Activated CD8-positive, alpha-beta T cell treated with anti-CD3 and anti-CD28 coated beads, Interleukin-2, amount 10 ng/mL, durations not matched to agents 7 days and 5 days (primary cell): ENCODE measurements at regions not wholly inside any gene's neighbourhood (a gene's known extent, or its start where the extent isn't known, plus 50 kb on each side); places are given as distances from the start of the nearest gene placed in this dataset.
"Not testable (repeated sequence)": the region's sequence is repeated elsewhere in the genome, so short reads cannot be mapped to it uniquely, and the experiment has no call there.

Experiments used
- ATAC-seq: fragments of 150-1000 bp; cut with Tn5 transposase; one replicate; pipeline ENCODE4 v1.10.0; 2021; ENCODE audit warnings: moderate library complexity
- CTCF ChIA-PET: fragments of 350-600 bp; sonication (Branson Sonifier 250); formaldehyde crosslinking; loops from one replicate; lab custom pipeline; 2021; ENCODE audit warnings: antibody characterized with exemption; lab: Charles Lee
- POLR2A ChIA-PET: fragments of 350-600 bp; sonication (Branson Sonifier 250); formaldehyde crosslinking; loops from one replicate; lab custom pipeline; 2021; ENCODE audit warnings: antibody characterized with exemption; lab: Charles Lee
- DNase-seq: peaks from one replicate; pipeline ENCODE4 v3.0.0-alpha.2; 2020
- H3K27ac Mint-ChIP-seq: one replicate; pipeline ENCODE4 v1.8.0; 2021; ENCODE audit warnings: mild to moderate bottlenecking, mixed read lengths
- H3K27me3 Mint-ChIP-seq: one replicate; pipeline ENCODE4 v1.8.0; 2021; ENCODE audit warnings: low read depth, mixed read lengths
- H3K36me3 Mint-ChIP-seq: one replicate; pipeline ENCODE4 v1.8.0; 2021; ENCODE audit warnings: low read depth, mixed read lengths
- H3K4me1 Mint-ChIP-seq: one replicate; pipeline ENCODE4 v1.8.0; 2021; ENCODE audit warnings: low read depth, mixed read lengths
- H3K4me3 Mint-ChIP-seq: one replicate; pipeline ENCODE4 v1.8.0; 2021; ENCODE audit warnings: mild to moderate bottlenecking, mixed read lengths
- H3K9me3 Mint-ChIP-seq: one replicate; pipeline ENCODE4 v1.8.0; 2022; ENCODE audit warnings: mixed read lengths; ENCODE audit not compliant: insufficient read depth

- Mint-ChIP-seq H3K4me3 (no peak overlapping the region), H3K9me3 (no peaks in the 10 kb centered on the region), H3K27ac (no peak overlapping the region), H3K27me3 (no peaks in the 10 kb centered on the region), H3K36me3 (no peaks in the 10 kb centered on the region), H3K4me1 (no peaks in the 10 kb centered on the region)
- CTCF ChIA-PET, result no interaction called here
- no peak for ATAC-seq
- POLR2A ChIA-PET, result no interaction called here
- no peak for DNase-seq
Observed at GRCh38 chr16:5296176-5296575, 198.6 kb upstream of the EEF2KMT start.

- ATAC-seq, DNase-seq, H3K36me3 Mint-ChIP-seq, H3K4me3 Mint-ChIP-seq, H3K27ac Mint-ChIP-seq, POLR2A ChIA-PET, CTCF ChIA-PET, H3K27me3 Mint-ChIP-seq, H3K4me1 Mint-ChIP-seq, H3K9me3 Mint-ChIP-seq: not testable (repeated sequence)
Observed at GRCh38 chr16:5295304-5295703, 197.7 kb upstream of the EEF2KMT start.

- ATAC-seq, DNase-seq, H3K4me1 Mint-ChIP-seq, H3K27me3 Mint-ChIP-seq, H3K36me3 Mint-ChIP-seq, H3K4me3 Mint-ChIP-seq, POLR2A ChIA-PET, H3K27ac Mint-ChIP-seq, CTCF ChIA-PET: not testable (repeated sequence)
- H3K9me3 Mint-ChIP-seq, result peaks cover 23% of the 10 kb centered on the region
Observed at GRCh38 chr16:5282152-5282551, 184.6 kb upstream of the EEF2KMT start.

- no peak for DNase-seq
- Mint-ChIP-seq H3K4me1 (no peaks in the 10 kb centered on the region), H3K9me3 (no peaks in the 10 kb centered on the region), H3K27ac (no peak overlapping the region), H3K4me3 (no peak overlapping the region), H3K36me3 (no peaks in the 10 kb centered on the region), H3K27me3 (no peaks in the 10 kb centered on the region)
- ChIA-PET POLR2A (no interaction called here), CTCF (no interaction called here)
- ATAC-seq, result no peak
Observed at GRCh38 chr16:5257462-5257861, 159.9 kb upstream of the EEF2KMT start.

- no peak overlapping the region for H3K27ac Mint-ChIP-seq
- no peak for DNase-seq
- CTCF ChIA-PET, result no interaction called here
- no peak for ATAC-seq
- no peaks in the 10 kb centered on the region for H3K27me3 Mint-ChIP-seq
- H3K36me3 Mint-ChIP-seq, result no peaks in the 10 kb centered on the region
- no peaks in the 10 kb centered on the region for H3K9me3 Mint-ChIP-seq
- no peaks in the 10 kb centered on the region for H3K4me1 Mint-ChIP-seq
- POLR2A ChIA-PET, result no interaction called here
- no peak overlapping the region for H3K4me3 Mint-ChIP-seq
Observed at GRCh38 chr16:5252791-5253190, 155.2 kb upstream of the EEF2KMT start.

- H3K27ac Mint-ChIP-seq, result not testable (repeated sequence)
Observed at GRCh38 chr16:5247403-5247802, 149.8 kb upstream of the EEF2KMT start.

DNA sequence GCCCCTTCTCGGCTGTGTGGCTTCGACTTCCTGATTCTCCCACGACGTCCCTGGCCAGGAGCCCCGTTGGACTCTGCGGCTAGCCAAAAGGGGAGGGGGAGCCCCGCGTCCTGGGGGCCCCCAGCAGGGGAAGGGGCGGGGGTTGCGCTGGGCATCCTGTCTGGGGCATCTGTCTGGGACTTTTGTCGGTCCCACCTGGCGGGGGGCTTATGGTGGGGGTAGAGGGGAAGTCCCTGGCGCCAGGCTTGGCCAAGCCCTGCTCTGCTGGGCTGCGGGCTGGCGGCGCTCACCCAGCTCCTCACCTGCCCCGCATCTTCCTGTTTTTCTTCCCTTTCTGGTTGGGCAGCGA is 142.7 kb upstream of the EEF2KMT start:
- H3K27me3 Mint-ChIP-seq, result peaks cover 11% of the 10 kb centered on the region
- H3K4me1 Mint-ChIP-seq, H3K4me3 Mint-ChIP-seq, H3K27ac Mint-ChIP-seq, POLR2A ChIA-PET, DNase-seq, ATAC-seq, H3K36me3 Mint-ChIP-seq, H3K9me3 Mint-ChIP-seq: not testable (repeated sequence)
- CTCF ChIA-PET, result interaction anchor here (0.9 to 1.1 kb wide), 2 partner anchors 250 to 394 kb away, joined by 3 to 4 read pairs; no protein-coding TSS in a partner anchor

More at GRCh38 chr16:5247403-5247802, 149.8 kb upstream of the EEF2KMT start:
- H3K9me3 Mint-ChIP-seq, H3K27me3 Mint-ChIP-seq, ATAC-seq, H3K36me3 Mint-ChIP-seq, H3K4me1 Mint-ChIP-seq, CTCF ChIA-PET, DNase-seq, H3K4me3 Mint-ChIP-seq: not testable (repeated sequence)
- POLR2A ChIA-PET, result interaction anchor here (0.6 kb wide), 1 partner anchor 232 kb away, joined by 3 read pairs; no protein-coding TSS in a partner anchor

- POLR2A ChIA-PET, ATAC-seq, H3K27ac Mint-ChIP-seq, H3K4me3 Mint-ChIP-seq, H3K4me1 Mint-ChIP-seq, H3K9me3 Mint-ChIP-seq, H3K36me3 Mint-ChIP-seq: not testable (repeated sequence)
- peak; percentile 48 for DNase-seq
- CTCF ChIA-PET, result interaction anchor here (0.9 to 1.1 kb wide), 4 partner anchors 14 to 395 kb away, joined by 3 to 6 read pairs (median 4); no protein-coding TSS in a partner anchor
- peaks cover 11% of the 10 kb centered on the region for H3K27me3 Mint-ChIP-seq
Observed at GRCh38 chr16:5239472-5240277, 142.1 kb upstream of the EEF2KMT start.

- no peaks in the 10 kb centered on the region for H3K36me3 Mint-ChIP-seq
- ChIA-PET POLR2A (no interaction called here), CTCF (interaction anchor here (0.9 kb wide), 1 partner anchor 381 kb away, joined by 6 read pairs; no protein-coding TSS in a partner anchor)
- no peaks in the 10 kb centered on the region for H3K4me1 Mint-ChIP-seq
- no peaks in the 10 kb centered on the region for H3K9me3 Mint-ChIP-seq
- no peak overlapping the region for H3K27ac Mint-ChIP-seq
- DNase-seq (no peak), ATAC-seq (no peak)
- no peak overlapping the region for H3K4me3 Mint-ChIP-seq
- peaks cover 7% of the 10 kb centered on the region for H3K27me3 Mint-ChIP-seq
Observed at GRCh38 chr16:5235119-5235518, 137.5 kb upstream of the EEF2KMT start.

GRCh38 chr16:5234295-5235050 is 136.9 kb upstream of the EEF2KMT start:
- H3K4me1 Mint-ChIP-seq, result no peaks in the 10 kb centered on the region
- ATAC-seq, result no peak
- DNase-seq, result no peak
- no peaks in the 10 kb centered on the region for H3K36me3 Mint-ChIP-seq
- ChIA-PET CTCF (interaction anchor here (0.9 kb wide), 1 partner anchor 381 kb away, joined by 6 read pairs; no protein-coding TSS in a partner anchor), POLR2A (interaction anchor here (0.7 kb wide), 1 partner anchor 1758 kb away, joined by 10 read pairs; no protein-coding TSS in a partner anchor)
- peaks cover 7% of the 10 kb centered on the region for H3K27me3 Mint-ChIP-seq
- H3K4me3 Mint-ChIP-seq, result no peak overlapping the region
- no peaks in the 10 kb centered on the region for H3K9me3 Mint-ChIP-seq
- H3K27ac Mint-ChIP-seq, result no peak overlapping the region

DNA sequence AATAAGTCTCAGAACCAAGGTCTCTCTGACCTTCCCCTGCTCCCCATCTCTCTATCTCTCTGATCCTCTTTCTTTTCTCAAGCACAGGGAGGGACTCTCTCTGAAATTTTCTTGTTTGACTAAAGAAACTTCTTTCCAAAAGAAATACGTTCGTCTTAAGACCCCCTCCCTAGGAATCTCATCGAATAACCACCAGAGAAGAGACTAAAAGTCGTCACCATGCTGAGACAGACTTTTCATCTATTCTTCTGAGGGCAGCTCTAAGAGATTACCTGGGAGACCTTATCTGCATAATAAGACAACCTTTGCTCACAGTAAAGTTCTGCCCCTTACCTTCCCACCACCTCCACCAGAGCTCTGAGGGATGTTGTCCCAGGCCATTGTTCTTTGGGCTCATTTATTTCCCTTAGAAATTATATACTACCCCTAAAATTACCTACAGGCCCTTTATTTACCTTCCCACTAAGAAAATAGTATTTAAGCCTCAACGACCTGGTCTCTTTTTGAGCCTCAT is 133.7 kb upstream of the EEF2KMT start:
- no peak overlapping the region for H3K4me3 Mint-ChIP-seq
- H3K27me3 Mint-ChIP-seq, result no peaks in the 10 kb centered on the region

DNA sequence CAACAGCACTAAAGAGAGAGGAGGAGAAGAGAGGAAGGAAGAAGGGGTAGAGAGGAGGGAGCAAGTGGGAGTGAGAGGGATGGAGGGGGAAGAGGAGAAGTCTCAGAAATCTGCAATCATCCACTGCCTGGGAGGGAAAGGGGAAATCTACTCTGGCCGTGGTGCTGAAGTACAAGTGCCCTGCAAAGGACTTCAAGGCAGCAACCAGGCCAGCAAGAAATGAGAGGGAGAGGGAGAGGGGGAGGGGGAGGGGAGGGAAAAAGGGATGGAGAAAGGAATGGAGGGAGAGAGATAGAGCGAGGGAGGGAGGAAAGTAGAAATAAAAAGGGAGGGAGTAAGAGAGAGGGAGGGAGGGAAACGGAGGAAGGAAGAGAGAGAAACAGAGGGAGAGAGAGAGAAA is 130.8 kb upstream of the EEF2KMT start:
- no peak overlapping the region for H3K4me3 Mint-ChIP-seq
- no peak for DNase-seq
- no peak overlapping the region for H3K27ac Mint-ChIP-seq
- ChIA-PET POLR2A (no interaction called here), CTCF (no interaction called here)
- no peaks in the 10 kb centered on the region for H3K36me3 Mint-ChIP-seq
- peaks cover 6% of the 10 kb centered on the region for H3K27me3 Mint-ChIP-seq
- ATAC-seq, result no peak
- no peaks in the 10 kb centered on the region for H3K4me1 Mint-ChIP-seq
- no peaks in the 10 kb centered on the region for H3K9me3 Mint-ChIP-seq

More for the DNA sequence above, 133.7 kb upstream of the EEF2KMT start:
- H3K27ac Mint-ChIP-seq, result no peak overlapping the region
- no peaks in the 10 kb centered on the region for H3K9me3 Mint-ChIP-seq
- CTCF ChIA-PET, result no interaction called here
- H3K36me3 Mint-ChIP-seq, result no peaks in the 10 kb centered on the region
- POLR2A ChIA-PET, result no interaction called here
- ATAC-seq (no peak), DNase-seq (no peak)
- no peaks in the 10 kb centered on the region for H3K4me1 Mint-ChIP-seq
